ENCODE measurements at regions not wholly inside any gene's neighbourhood (a gene's known extent, or its start where the extent isn't known, plus 50 kb on each side); places are given as distances from the start of the nearest gene placed in this dataset.

- DNase-seq, result no peak
- intact Hi-C loops (cut with DNase I; ENCODE audit: low total_unique reads), result no loop called here
- Histone ChIP-seq H3K9me3 (no peaks in the 10 kb centered on the region), H3K36me3 (no peaks in the 10 kb centered on the region), H3K27ac (no peak overlapping the region), H3K4me1 (no peaks in the 10 kb centered on the region), H3K27me3 (peaks cover 0 to 31% of the 10 kb centered on the region in 2 donors), H3K4me3 (no peak overlapping the region)
- no peak for TF ChIP-seq CTCF (IDR thresholded peaks at IDR 0.05)
Measured at GRCh38 chr17:73701701-73702100, 57.5 kb upstream of the SDK2 start.

- H3K36me3 ChIP-seq, result no peaks in the 10 kb centered on the region
- no peak overlapping the region for H3K4me3 ChIP-seq
- no peaks in the 10 kb centered on the region for H3K4me1 ChIP-seq
- intact Hi-C loops (cut with DNase I; ENCODE audit: low total_unique reads), result no loop called here
- peaks cover 0 to 36% of the 10 kb centered on the region in 2 donors for H3K27me3 ChIP-seq
- H3K9me3 ChIP-seq, result peaks cover 0 to 6% (median 0%) of the 10 kb centered on the region in 3 donors
- DNase-seq, result peak in 1 of 2 donors; percentile 31
- TF ChIP-seq CTCF (IDR thresholded peaks at IDR 0.05), result no peak
- no peak overlapping the region for H3K27ac ChIP-seq
Measured at GRCh38 chr17:73703192-73703591, 58.9 kb upstream of the SDK2 start.

- TF ChIP-seq CTCF (IDR thresholded peaks at IDR 0.05), result no peak
- H3K4me1 ChIP-seq, result no peaks in the 10 kb centered on the region
- DNase-seq, result no peak
- peaks cover 0 to 34% of the 10 kb centered on the region in 2 donors for H3K27me3 ChIP-seq
- H3K36me3 ChIP-seq, result no peaks in the 10 kb centered on the region
- peaks cover 0 to 6% (median 0%) of the 10 kb centered on the region in 3 donors for H3K9me3 ChIP-seq
- no peak overlapping the region for H3K27ac ChIP-seq
- H3K4me3 ChIP-seq, result no peak overlapping the region
- intact Hi-C loops (cut with DNase I; ENCODE audit: low total_unique reads), result no loop called here
Measured at GRCh38 chr17:73703917-73704316, 59.7 kb upstream of the SDK2 start.

GRCh38 chr17:73705594-73705993, 61.3 kb upstream of the SDK2 start:
- Histone ChIP-seq H3K36me3 (no peaks in the 10 kb centered on the region), H3K27ac (no peak overlapping the region), H3K4me3 (no peak overlapping the region), H3K9me3 (peaks cover 0 to 6% (median 0%) of the 10 kb centered on the region in 3 donors), H3K4me1 (no peaks in the 10 kb centered on the region), H3K27me3 (peaks cover 0 to 41% of the 10 kb centered on the region in 2 donors)
- DNase-seq, result no peak
- intact Hi-C loops (cut with DNase I; ENCODE audit: low total_unique reads), result no loop called here
- TF ChIP-seq CTCF (IDR thresholded peaks at IDR 0.05), result no peak

GRCh38 chr17:73706428-73706827, 62.2 kb upstream of the SDK2 start:
- H3K9me3 ChIP-seq, result peaks cover 0 to 6% (median 0%) of the 10 kb centered on the region in 3 donors
- peaks cover 0 to 49% of the 10 kb centered on the region in 2 donors for H3K27me3 ChIP-seq
- intact Hi-C loops (cut with DNase I; ENCODE audit: low total_unique reads), result no loop called here
- H3K4me3 ChIP-seq, result no peak overlapping the region
- H3K27ac ChIP-seq, result no peak overlapping the region
- H3K36me3 ChIP-seq, result no peaks in the 10 kb centered on the region
- TF ChIP-seq CTCF (IDR thresholded peaks at IDR 0.05), result no peak
- no peak for DNase-seq
- no peaks in the 10 kb centered on the region for H3K4me1 ChIP-seq

- H3K4me3 ChIP-seq, result no peak overlapping the region
- peaks cover 0 to 53% of the 10 kb centered on the region in 2 donors for H3K27me3 ChIP-seq
- H3K36me3 ChIP-seq, result no peaks in the 10 kb centered on the region
- no peak for DNase-seq
- intact Hi-C loops (cut with DNase I; ENCODE audit: low total_unique reads), result no loop called here
- no peaks in the 10 kb centered on the region for H3K4me1 ChIP-seq
- no peak for TF ChIP-seq CTCF (IDR thresholded peaks at IDR 0.05)
- H3K9me3 ChIP-seq, result peaks cover 0 to 6% (median 0%) of the 10 kb centered on the region in 3 donors
- no peak overlapping the region for H3K27ac ChIP-seq
Measured at GRCh38 chr17:73706858-73707257, 62.6 kb upstream of the SDK2 start.

Measured in tibial artery (tissue), 4 donors.